NCI-H526 treated with DMSO at 0.1 percent for 48 hours (cell line): ENCODE measurements at regions not wholly inside any gene's neighbourhood (a gene's known extent, or its start where the extent isn't known, plus 50 kb on each side); places are given as distances from the start of the nearest gene placed in this dataset.

Experiments used
- DNase-seq: peaks from one replicate; lab custom pipeline; 2025; lab: John Stamatoyannopoulos, UW

DNA sequence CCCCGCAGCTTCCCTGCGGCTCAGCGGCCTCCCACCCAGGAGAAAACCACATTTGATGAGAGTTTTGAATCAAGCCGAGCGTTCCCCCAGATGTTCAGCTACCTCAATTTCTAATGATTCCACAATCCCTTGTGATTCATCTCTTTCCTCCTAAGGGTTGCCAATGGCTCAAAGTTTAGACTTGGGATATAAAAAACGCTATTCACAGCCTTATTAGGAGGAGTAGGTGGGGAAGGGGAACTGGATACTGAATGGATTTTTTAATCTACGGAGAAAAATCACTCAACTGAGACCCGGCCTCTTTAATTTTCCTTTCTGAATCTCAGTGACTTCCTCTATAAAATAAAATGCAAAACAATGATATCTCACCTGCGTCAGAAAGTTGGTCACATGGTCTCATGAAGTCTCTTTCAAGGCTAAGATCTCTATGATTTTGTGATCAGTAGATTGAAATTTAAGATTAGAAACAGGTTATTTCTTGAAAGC lies 192.6 kb upstream of the TCF4 start:
- peak; percentile 57 for DNase-seq

GRCh38 chr18:55779691-55780585 lies 191.9 kb upstream of the TCF4 start:
- DNase-seq = peak; percentile 53

DNA sequence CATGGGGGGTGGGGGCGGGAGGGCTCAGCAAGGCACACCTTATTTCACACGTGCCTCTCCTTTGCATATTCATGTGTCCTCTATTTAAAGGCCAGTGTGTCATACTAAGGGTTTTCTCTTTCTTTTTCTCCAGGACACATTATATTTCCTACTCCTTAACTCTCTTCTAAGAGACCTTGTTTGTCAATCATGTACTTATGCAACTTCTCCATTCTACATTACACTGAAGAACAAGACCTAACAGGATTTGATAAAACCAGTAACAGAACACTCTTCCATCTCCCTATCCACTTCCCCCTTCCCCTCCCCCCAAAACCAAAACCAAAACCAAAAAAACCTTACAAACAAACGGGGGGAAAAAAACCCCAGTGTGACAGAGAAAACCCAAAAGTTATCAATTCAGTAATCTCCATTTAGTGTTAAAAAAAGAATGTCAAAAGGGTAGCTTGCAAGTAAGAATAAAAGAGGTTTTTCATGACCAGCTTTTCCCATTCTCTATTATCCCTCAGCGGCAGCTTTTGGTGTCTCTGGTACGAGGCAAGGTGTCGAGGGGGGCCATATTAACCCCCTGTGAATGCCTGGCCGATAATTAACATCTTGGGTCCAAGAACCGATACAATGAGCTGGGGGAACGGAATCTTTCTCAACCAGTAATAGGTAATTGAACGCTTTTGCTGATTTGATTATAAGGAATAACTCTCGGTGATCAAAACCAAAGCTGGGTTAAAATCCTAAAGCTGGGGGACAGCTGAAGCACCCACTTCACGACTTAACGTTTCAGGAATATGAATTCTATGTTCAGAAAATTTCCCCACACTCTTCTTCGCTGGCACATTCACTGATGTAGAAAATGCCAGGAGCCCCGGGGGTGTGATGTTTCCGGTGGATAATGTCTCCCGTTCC lies 191.0 kb upstream of the TCF4 start:
- DNase-seq = no peak

- DNase-seq = no peak
Measured at GRCh38 chr18:55777666-55778304, 189.8 kb upstream of the TCF4 start.

- DNase-seq = no peak
Measured at GRCh38 chr18:55775972-55776371, 188.0 kb upstream of the TCF4 start.

GRCh38 chr18:55774505-55774904 lies 186.5 kb upstream of the TCF4 start:
- DNase-seq = no peak

DNA sequence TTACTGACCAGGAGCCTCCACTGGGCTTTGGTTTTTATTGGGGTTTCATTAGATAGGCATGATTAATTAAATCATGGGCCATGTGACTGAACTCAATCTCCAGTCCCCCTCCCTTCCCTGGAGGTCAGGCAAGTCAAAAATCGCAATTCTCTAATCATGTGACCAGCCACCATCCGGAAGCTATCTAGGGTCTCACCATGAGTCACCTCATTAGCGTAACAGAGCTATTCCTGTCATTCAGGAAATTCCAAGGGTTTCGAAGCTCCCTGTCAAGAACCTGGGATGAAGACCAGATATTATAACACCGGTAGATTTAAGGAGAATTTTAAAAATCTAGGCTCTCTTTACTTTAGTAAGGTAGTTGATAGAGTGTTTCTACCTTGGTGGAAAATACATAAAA lies 180.3 kb upstream of the TCF4 start:
- DNase-seq = no peak

DNA sequence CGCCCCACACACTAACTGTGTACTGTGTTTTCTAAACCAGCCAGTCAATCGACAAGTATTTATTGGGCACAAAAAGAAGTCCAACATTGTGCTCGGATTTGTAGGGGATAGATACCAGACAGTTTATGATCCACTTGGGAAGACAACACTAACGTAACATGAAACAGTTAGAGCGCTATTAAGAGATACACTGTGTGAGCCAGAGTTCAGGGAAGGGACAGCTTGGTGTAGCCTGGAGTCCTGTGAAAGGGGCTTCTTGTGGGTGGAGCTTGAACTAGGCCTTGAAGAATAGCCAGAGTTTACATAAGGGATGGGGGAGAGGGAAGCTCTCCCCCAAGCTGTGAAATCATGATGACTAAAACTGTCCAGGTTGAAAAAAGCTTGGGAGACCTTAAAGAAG lies 176.4 kb upstream of the TCF4 start:
- DNase-seq = no peak

- no peak for DNase-seq
Measured at GRCh38 chr18:55763805-55764204, 175.8 kb upstream of the TCF4 start.

GRCh38 chr18:55763298-55763697 lies 175.3 kb upstream of the TCF4 start:
- DNase-seq = no peak

DNA sequence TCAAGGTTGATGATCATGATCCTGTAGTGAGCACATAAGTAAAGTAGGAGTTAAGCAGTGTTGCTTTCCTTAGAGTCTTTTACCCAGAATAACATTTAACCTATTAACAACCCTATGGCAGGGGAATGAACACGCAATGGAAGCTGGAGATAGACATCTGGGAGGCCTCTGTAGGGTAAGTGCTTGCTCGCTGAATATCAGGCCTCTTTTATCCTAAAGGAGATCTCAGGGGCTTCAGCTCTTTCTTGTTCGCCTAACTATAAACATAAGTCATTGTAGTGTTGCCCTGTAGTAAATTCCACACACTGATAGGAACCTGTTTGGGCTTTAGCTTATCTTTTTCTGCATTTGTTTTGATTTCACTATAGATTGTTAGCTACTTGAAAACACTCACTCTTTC lies 174.4 kb upstream of the TCF4 start:
- DNase-seq = no peak

DNA sequence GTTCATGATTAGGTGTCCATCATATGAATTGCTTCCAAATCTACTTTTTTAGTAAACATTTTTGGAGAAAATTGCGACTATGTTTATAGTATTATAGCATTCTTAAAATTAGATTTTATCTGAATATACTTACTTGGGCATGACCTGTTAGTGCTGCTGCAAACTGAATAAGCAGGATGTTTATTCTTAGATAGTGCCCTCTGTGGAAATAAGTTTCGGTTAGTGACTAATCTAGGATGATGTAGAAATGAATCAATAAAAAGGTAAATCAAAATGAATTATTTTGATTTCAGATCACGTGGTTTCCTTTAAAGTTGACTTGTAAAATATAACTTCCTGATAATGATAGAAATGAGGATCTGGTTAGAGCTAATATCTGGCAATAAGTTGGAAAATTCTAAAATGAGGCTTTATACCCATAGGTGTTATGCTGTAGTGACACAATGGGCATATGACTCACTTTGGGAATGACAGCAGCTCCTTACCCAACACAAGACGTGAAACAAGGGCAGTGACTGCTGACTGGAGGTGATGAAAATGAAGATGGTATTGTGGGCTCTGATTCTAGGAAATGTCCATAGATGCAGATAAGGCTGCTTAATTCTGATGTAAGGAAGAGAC lies 165.8 kb upstream of the TCF4 start:
- DNase-seq = no peak

DNA sequence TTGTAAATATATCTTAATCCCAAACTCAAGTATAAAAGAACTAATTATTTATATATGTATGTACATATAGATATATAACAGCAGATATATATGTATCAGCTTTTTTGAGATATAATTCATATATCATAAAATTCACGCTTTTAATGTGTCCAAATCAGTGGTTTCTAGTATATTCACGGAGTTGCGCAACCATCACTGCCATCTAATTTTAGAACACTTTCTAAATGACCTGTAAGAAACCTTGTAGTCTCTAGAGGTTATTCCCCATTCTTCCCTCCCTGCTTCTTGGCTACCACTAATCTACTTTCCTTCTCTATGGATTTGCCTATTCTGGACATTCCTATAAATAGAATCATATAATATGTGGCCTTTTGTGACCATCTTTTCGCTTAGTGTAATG lies 163.5 kb upstream of the TCF4 start:
- DNase-seq = no peak

GRCh38 chr18:55748227-55748738 lies 160.3 kb upstream of the TCF4 start:
- no peak for DNase-seq

DNA sequence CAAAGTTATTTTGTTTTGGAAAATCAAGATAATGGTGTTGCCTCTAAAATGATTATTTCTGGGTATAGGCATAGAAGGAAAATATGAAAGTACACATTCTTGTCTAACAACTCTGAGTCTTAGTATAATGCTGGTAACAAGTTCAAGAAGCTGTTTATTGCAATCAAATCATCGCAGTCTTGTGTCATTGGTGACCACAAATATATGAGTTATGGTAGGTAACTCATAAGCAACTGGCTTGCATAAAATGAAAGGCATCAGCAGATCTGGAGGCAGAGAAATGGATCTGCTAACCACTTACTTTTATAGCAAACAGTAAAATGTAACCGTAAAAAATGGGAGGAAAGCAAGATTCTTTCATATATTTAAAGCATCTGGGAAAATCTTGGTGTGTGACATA lies 156.2 kb upstream of the TCF4 start:
- no peak for DNase-seq

DNA sequence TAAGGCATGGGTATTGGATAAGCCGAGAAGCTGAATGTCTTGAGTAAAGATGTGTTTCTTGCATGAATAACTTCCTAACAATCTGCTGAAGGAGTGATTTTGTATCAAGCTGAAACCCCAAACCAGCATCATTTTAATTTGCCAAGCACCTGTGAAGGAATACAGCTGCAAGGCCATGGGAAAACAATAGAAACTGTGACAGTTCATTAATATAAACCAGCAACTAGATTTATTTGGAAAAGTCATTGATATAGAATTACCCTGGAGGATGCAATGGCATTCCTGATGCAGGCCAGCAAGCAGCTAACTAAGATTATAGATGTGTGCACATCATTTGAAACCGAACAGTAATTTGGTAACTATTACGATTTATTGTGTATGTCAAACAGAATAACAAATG lies 155.7 kb upstream of the TCF4 start:
- DNase-seq = peak; percentile 6

GRCh38 chr18:55743133-55743532 lies 155.1 kb upstream of the TCF4 start:
- DNase-seq = no peak

DNA sequence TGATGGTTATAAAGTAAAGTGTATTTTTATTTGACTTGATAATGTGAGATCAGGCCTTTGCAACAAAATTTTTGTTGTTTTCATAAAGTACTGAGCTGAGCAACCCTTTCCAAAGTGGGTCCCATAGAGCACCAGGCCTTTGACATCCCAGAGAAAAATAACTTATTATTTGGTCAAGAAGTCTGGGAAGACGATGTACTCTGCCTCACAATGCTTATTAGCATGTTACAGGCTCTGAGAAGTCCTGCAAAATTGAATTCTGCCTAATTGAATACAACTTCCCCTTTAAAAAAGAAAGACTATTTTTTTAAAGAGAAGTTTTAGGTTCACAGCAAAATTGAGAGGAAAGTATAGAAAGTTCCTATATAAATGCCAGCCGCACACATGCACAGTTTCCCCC lies 151.5 kb upstream of the TCF4 start:
- no peak for DNase-seq

GRCh38 chr18:55738483-55739114 lies 150.6 kb upstream of the TCF4 start:
- no peak for DNase-seq

DNA sequence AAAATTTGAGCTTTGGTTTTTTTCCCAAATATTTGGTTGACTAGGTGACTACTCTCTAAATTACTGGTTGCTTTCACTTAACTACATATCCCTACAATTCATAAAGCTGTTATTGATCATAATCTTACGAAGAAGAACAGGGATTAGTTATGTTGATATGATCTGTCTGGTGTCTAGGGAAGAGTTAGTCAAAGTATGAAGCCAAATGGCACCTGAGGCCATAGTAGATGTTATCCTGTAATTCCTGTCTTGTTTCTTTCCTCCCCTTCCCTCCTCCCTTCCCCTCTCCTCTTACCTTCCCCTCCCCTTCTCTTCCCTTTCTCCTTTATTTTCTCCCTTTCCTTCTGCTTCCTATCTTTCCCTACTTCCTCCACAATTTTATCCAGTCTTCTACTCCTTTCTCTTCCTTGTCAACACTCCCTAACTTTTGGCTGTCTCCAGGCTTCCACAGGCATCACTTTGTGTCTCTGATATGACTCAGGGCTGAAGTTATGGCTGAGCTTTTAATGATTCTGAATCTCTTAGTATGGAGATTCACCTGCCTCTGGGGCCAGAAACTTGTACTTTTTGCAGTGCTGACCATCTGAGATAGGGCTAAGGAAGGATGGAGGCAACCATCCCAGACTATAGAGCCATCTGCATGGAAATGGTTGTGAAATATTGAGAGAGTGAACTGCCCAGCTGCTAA lies 149.9 kb upstream of the TCF4 start:
- no peak for DNase-seq

DNA sequence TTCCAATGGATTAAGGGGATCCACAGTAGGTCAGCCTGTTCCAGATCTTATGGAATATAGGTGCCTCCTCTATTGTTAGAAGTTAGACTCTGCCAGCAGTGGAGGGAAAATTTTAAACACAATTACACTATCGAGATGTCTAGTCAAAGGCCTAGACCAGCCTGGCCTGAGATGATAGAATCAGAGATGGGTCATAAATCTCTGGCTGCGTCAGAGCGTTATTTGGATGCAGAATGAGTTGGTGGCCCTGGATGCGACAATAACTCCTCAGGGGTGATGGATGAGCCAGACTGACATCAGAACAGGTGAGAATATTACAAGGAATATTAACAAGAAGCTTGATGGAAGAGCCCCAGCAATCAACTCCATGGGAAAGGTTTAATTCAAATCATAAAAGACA lies 149.3 kb upstream of the TCF4 start:
- no peak for DNase-seq
